AML-193 (cell line): ENCODE measurements at regions not wholly inside any gene's neighbourhood (a gene's known extent, or its start where the extent isn't known, plus 50 kb on each side); places are given as distances from the start of the nearest gene placed in this dataset.
"Not testable (repeated sequence)": the region's sequence is repeated elsewhere in the genome, so short reads cannot be mapped to it uniquely, and the experiment has no call there.

Experiments
- DNase-seq, 2 experiments: peaks; one replicate each; lab custom pipeline; 2025; lab: John Stamatoyannopoulos, UW

DNA sequence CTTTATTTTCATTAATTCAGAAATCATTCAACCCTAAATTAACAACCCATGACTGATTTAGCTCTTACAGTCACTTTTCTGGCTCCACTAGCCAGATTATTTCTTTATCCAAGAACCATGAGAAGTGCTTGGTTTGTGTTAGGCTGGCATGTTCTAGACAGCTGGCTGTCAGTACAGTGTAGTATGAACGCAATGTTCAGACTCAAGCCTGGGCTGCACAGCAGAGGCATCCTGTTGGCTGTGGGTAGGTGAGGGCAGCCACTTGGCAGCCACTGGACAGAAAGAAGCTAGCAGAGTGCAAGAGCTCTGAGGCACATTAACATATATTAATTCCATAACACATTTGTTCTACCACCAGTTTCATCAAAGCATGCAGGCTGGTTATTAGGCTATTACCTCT lies 522.9 kb upstream of the FSHR start:
- no peak for DNase-seq

DNA sequence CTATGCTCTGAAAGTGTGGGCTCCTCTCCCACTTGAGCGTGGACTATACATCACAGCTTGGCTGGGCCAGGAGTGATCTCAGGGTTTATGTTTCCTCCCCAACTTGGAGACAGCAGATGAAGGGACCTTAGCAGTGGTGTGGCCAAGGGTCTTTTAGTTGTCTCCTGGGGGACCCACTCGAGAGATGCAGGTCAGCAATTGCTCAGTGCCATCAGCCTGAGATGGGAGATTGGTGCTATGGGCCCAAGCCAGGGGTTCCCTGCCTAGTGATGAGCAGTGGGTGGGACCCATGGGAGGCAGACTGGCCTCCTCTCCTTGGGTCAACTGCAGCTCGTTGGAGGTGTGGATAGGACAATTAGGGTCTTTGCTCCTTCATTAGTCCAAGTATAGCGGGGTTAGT lies 510.5 kb upstream of the FSHR start:
- DNase-seq, result no peak

DNA sequence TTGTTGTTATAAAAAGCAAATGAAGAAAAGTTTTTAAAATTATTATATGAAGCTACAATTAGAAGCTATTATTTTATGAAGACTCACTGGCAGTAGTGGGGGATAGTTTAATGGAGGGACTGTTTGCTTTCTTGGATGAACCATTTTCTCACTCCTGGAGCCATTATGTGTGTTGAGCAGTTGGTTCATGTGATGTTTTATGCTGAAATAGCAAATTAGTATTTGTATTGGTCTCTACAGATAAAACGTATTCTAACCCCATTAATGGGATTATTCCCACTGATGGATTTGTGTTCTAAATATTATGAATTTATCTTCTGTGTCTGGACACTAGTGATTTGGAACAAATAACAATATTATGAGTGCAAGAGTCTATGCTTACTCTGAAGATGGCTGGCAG lies 507.5 kb upstream of the FSHR start:
- DNase-seq, result no peak

DNA sequence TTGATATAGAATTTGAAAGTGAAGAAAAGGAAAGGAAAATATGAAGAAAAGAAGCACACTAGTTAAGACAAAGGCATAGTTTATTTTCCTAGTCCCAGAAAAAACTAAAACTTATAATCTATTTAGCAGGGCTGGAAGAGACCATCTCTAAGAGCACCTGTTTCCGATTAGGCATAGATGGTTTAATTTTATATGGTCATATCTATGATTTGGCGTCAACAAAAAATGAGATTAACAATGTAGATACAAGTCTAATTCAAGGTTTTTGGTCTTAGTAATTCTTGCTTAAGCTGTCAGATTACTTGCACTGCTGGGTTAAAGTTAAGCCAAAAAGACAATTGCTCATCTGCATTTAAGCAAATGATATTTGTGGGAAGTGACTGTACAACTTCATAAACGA lies 502.5 kb upstream of the FSHR start:
- no peak for DNase-seq

DNA sequence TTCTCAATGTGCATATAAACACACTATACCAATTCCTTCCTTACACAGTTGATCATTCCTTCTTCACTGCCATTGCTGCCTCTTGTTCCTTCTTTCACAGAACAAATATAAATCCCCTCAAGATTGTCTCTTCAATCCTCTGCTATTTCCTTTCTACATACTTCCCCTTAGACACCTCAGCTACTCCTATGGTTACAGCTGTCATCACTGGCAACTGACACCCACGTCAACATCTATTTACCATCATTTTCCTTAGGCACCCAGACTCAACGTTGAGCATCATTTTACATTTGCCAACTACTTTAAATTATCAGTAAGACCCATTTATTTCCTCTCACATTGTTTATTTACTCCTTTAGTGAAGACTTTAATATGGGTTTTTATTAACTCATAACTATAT lies 488.8 kb upstream of the FSHR start:
- no peak for DNase-seq

DNA sequence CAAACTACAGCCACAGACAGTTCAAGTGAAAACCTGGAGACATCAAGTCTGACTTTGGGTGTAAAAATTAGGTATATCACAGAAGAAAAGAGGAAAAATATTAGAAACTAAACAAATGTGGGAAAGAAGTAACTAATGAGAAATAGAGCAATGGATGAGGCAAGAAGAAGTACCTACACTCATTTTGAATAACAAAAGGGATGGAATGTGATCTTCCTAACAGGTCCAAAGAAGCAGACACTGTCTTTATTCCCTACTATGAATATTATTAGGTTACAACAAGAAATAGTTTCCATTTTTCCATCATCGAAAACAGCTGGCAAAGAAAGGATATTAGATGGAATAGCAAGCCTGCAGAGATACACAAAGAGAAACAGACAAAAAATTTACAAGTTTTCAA lies 486.3 kb upstream of the FSHR start:
- no peak for DNase-seq

DNA sequence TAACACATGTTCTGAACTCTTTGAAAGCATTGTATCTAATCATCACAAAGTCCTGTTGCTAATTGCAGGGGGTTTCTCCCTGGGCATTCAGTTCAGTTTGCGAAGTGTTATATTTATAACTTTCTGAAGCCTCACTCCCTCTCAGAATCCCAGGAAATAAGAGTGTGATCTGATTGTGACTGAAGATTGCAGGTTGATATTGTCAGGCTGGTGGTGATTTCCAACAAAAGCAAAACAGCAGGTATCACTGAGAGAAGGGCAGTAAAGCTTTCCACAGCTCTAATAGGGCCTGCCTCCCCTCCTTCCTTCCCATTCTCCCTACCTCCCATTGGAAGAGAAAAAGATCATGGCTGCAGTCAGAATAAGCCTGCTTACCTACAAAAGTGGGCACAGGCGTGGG lies 466.7 kb upstream of the FSHR start:
- DNase-seq, result no peak

DNA sequence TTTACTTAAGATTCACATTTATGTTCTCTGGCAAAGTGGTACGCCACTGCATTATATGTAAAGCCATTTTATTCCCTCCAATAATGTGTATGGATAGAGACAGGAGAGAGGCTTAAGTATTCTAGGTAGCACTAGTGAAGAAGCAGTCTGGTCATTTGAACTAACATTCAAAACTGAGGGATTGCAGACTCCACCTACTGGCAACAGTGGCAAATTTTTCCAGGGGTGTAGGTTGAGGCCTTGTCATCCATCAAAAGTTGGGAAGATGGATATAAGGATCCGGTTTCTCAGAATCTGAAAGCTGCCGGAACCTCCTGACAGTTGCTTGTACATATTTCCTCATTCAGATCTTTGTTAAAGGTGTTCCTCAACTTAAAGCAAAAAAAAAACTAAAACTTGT lies 465.5 kb upstream of the FSHR start:
- peak in 1 of 2 experiments; percentile 0 for DNase-seq

DNA sequence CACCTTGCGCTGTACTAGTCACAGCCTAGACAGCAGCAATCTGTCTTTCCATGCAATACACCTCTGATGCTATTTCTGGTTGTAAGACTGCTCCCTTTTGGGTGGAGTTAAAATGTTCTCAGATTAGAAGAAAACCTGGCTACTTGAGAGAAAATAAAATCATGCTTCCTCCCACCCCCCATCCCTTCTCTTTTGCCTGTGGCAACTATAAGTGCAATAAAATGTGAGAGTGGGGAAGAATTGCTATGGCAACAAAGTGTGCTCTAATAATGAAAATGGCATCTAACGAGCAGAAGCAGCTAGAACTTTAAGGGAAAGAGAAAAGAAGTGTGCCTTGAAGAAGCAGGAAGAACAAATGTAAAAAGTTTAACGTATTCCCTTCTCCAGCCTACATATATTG lies 464.2 kb upstream of the FSHR start:
- DNase-seq, result no peak

DNA sequence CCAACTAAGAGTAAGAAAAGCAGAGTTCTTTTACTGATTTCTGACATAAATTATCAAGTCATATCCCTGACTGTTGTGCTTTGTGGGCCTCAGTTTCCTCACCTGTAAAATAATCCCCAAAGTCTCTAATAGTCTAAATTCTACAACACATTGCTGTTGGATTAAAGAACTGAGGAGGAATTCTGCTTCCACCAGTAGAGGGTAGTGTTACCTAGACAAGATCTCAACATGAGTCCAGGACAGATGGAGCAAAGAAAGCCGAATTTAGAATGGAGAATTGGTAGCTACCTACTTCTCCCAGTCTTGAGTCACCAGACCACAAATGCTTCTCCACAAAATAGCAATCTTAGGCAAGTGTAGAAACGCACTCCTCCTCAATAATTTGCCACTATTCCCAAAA lies 462.5 kb upstream of the FSHR start:
- peak; percentile 9 to 16 for DNase-seq

DNA sequence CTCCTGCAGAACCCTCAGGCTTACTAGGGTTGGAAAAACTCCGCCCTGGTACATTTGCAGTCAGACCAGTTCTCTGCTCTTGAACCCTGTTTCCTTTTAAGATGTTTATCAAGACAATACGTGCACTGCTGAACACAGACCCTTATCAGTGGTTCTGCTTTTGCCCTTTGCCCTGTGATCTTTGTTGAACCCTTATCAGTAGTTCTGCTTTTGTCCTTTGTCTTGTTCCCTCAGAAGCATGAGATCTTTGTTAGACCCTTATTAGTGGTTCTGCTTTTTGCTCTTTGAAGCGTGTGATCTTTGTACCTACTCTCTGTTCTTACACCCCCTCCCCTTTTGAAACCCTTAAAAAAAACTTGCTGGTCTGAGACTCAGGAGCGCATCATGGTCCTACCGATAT lies 457.5 kb upstream of the FSHR start:
- not testable (repeated sequence) for DNase-seq

DNA sequence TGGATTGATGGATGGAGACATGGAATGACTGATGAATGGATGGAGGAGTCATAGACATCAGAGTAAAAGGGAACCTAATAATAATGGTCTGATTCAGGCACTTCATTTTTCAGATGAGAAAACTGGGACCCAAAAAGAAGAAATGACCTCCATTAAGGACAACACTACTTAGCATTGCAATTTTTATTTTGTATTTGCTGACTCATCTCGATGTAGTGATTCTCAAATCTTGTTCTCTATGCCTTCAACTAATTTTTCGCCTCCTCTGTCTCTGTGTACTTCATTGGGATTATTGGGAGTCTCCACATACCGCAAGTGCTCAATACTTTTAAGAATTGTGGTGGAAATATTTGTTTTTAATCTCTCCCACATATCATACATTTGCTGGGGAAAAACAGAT lies 446.2 kb upstream of the FSHR start:
- DNase-seq, result no peak

DNA sequence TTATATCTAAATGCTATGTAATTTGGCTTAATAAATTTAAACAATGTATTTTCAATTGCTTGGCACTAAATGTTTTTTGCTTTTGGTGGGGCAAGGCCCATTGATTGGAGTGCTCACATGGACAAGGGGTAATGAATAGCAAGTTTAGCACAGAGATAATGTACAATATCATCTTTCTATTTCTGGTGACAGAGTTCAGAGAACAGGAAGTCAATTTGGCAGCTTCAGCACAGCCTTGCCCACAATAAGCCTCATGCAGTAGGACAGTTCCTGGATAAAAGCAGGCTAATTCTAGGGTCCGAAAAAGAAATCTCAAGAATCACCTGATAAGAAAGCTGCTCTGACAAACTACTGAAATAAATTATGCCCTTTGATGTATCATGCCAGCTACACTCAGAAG lies 443.9 kb upstream of the FSHR start:
- no peak for DNase-seq

DNA sequence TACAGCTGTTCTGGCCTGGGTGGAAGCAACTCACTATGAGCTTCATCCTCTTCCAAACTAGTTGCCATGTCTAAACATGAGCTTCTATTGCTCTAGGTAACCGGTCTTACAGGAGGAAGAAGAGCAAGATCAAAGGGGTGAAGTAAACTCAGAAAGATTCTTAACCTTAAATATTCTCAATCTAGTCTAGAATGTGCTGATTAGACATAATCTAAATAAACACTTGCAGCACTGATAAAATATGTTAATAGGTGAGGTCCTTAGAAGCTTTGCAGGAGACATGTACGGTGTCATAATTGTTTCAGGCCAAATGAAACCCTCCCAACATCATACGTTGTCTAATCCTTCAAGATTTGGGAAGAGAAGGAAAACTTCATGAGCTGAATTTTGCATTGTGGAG lies 431.6 kb upstream of the FSHR start:
- no peak for DNase-seq

DNA sequence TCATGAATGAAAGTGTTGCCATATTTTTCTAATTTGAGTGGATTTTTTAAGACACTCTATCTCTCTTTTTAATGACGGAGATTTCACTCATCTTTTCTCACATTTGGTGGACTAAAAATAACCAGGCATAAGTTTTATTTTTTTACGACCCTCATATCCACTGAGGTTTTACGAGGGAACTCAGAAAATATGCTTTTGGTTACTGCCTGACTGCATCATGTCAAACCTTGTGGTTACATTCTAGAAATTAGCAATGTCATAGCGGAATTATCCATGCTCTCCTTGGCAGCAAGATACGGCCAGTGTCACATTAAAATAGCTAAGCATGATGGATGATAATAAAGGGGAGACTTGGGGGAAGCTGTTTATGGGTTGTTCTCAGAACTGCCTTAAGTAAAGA lies 428.6 kb upstream of the FSHR start:
- DNase-seq, result no peak

DNA sequence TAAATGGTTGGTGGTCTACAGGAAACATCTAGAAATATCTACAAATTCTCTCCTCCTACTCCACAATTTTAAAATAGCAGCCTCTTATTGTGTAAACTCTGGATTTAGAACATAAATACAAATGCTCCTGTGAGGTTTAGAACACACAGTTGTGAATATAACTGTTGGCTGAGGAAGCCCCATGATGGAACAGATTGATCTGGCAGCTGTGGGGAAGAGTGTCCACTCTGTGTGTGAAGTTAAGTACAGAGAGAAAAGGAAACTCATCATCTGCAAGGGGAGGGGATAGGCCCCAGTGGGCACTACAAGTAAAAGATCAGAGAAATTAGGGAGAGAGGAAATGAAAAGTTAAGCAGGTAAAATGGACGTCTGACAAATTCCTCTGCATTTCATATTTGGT lies 422.7 kb upstream of the FSHR start:
- DNase-seq, result no peak

DNA sequence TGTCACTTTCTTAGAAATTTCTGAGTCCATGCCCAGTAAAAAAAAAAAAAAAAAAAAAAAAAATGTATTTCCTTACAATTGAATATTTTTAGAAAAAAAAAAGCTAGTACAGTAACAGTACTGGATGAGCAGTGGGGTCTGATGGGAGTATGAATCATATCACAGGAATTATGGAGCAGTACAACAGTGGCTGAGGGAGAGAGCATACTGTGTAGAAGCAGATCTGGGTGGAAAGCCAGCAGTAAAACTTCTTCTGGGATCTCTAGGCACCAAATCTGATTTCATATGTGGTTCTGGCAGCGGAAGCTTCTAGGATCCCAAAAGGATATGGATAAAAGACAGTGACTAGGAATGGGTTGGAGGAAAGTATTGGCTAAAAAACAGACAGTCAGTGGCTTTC lies 414.9 kb upstream of the FSHR start:
- no peak for DNase-seq

DNA sequence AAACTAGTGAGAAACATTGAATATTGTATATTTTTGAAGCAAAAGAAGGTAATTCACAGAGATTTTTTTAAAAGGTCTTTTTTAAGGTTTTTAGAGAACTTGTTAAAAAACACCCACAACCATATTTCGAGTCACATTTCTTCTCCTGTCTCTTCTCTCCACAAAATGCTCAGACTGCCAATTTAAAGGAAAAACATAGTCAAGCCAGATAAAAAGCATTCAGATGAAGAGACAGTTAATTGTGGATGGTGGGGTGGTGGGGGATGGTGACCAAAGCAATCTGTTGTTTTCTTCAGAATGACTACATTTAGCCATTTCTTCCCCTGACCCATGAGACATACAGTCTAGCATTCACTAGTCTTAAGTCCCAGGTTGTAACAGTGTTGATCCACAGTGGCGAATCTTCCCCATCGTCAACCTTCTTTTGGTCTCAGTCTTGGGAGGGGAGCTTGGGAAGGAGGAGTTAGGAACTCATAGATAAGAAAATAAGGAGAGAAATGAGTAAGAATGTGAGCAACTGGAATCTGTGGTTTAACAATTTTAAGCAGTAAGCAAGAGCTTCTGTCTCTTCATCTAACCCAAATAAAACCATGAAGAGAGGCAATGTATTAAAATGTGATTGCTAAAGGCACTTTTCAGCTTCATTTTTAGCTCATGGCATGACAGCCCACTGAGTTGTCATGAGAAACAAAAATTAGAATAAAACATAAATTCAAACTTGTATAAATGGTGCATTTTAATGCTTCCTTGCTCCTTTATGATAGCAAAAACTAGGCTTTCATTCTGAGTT lies 413.7 kb upstream of the FSHR start:
- DNase-seq, result no peak

DNA sequence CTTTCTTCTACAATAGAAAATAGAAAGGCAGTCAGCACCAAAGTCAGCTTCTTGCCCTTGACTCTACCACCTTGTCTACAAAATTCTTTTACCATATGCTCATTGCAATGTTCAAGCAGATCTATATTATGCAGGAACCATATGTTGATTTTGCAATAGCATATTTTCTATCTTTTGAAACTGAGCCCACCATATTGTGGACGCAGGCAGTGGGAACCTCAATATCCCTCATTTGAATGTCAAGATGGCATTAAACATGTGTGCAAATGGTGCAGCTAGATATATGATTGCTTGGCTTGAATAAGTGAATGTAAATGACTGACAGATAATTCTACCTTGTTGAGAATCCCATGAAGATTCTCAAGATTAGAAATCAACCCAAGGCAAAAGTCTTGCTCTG lies 412.7 kb upstream of the FSHR start:
- no peak for DNase-seq

DNA sequence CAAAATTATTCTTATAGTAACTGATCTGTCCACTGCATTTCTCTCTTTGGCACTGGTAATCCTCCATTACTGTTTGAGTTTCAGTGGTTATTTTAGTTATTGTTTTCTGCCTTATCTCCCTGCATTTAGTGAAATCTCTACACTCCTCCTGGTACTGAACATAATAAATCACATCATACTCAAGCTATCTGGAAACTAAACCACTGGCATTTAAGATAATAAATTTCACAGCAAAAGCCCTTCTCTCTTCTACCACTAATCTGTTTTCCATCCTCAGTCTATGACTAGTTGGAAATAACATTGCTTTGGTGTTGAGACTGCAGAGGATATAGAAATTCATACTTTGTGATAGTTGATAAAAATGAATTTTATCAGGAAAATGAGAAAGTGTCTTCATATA lies 399.3 kb upstream of the FSHR start:
- DNase-seq, result no peak

DNA sequence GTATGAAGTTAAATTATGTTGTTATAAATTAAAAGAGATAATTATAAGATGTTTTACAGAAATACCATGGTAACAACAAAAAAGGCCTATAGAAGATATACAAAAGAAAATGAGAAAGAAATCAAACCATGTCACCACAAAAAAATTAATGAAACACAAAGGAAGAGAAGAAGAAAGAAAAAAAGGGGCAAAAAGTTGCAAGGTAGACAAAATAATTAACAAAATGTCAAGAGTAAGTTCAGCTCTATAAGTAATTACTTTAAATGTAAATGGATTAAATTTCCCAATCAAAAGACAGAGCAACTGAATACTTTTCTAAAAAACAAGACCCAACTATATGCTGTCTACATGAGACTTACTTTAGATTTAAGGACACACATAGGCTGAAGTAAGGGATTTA lies 378.4 kb upstream of the FSHR start:
- no peak for DNase-seq

DNA sequence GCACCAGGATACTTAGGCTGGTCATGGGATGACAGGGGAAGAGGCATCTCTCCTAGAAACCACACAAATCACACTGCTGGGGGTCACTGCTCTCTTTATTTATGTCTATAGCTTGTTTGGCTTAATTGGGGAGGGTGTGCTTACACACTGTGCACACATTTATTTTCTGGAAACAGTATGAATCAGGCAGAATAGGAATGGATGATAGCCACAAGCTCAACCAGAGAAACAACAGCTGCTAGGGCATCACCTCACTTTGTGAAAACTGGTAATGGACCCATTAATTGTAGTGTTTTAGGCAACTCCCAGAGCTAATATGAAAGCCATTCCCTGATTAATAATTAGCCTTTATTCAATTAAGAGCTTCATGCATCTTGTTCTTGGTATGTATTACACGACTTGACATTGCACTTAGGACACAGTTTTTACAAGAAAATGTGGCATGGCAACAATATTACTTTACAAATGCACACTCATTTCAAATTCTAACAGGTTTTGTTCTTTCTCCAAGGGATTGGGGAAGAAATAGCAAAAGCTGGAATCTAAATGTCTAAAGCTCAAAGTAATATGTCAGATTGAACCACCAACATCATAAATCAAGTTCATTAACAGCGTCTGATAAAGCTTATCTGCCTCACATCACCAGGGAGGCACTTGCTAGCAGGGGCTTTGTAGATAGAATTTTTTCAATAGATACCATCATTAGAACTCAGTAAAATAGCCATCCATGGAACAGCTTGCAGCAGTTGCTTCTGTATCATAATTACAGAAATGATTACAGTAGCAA lies 361.9 kb upstream of the FSHR start:
- DNase-seq, result no peak

DNA sequence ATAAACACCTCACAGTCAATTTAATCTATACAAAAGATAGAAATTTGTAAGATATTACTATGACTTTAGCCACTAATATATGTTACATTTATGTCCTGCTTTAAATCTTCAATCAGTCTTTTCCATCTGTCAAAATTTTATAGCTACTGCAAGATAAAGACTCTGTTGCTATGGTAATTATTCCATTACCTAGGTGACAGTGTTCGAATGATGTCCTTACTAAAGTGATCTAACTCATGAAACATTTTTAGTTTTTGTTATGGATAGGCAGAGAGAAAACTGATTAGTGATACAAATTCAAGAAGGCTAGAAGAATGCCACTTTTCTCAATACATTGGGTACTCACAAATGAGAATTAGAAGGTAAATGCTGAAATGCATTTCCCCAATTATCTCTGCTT lies 359.9 kb upstream of the FSHR start:
- no peak for DNase-seq

DNA sequence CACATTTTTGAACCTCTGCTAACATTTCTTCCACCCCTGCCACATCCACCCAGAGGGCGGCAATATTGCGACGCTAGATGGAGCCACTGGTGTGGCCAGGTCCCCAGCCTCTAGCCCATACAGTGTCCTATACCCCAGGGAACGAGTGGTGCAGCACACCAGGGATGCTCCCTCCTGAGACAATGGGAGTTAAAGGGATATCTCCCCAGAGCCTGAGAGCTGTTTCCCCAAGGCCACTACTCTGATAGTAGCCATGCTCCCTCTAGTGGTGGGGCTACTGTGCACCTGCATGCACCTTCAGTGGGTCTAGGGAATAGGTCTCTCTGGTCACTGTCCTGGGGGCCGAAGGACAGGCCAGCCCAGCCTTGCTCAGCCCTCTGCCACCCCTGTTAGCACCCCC lies 336.4 kb upstream of the FSHR start:
- peak; percentile 8 to 29 for DNase-seq
